NT2/D1 (cell line): ENCODE measurements at regions not wholly inside any gene's neighbourhood (a gene's known extent, or its start where the extent isn't known, plus 50 kb on each side); places are given as distances from the start of the nearest gene placed in this dataset.

ENCODE experiments used
- SUZ12 ChIP-seq: IDR thresholded peaks from 2 replicates; pipeline ENCODE4 v1.6.1; 2011; ENCODE audit not compliant: insufficient read length, insufficient read depth; ENCODE audit errors: extremely low read depth
- YY1 ChIP-seq: IDR thresholded peaks from 2 replicates; pipeline ENCODE4 v1.6.1; 2011; ENCODE audit not compliant: insufficient read length, insufficient read depth
- ZNF274 ChIP-seq: IDR thresholded peaks from 2 replicates; pipeline ENCODE4 v1.6.1; 2011; ENCODE audit warnings: mild to moderate bottlenecking, low read depth, low read length

- TF ChIP-seq ZNF274, result no peak
- no peak for TF ChIP-seq SUZ12
- no peak for TF ChIP-seq YY1
Measured at GRCh38 chr11:134538742-134539141, 126.7 kb upstream of the B3GAT1 start.
